Smooth muscle cell (in vitro differentiated cells): ENCODE measurements at regions not wholly inside any gene's neighbourhood (a gene's known extent, or its start where the extent isn't known, plus 50 kb on each side); places are given as distances from the start of the nearest gene placed in this dataset.

Experiments used
- DNase-seq: peaks from one replicate; lab custom pipeline; 2025; ENCODE audit not compliant: unreplicated experiment; lab: John Stamatoyannopoulos, UW
- H2AFZ ChIP-seq: fragments of 200-600 bp; sonication (generic); 2 replicates; pipeline ENCODE4 v1.6.0; 2016; ENCODE audit warnings: antibody characterized with exemption, low read depth, mild to moderate bottlenecking
- H3F3A ChIP-seq: fragments of 200-600 bp; sonication (generic); 2 replicates; pipeline ENCODE4 v1.6.0; 2017; ENCODE audit warnings: antibody characterized with exemption, low read depth
- H3K27ac ChIP-seq: fragments of 200-600 bp; sonication (generic); 2 replicates; pipeline ENCODE4 v1.5.1; 2016; ENCODE audit warnings: low read depth, mild to moderate bottlenecking
- H3K27me3 ChIP-seq: fragments of 200-600 bp; sonication (generic); 2 replicates; pipeline ENCODE4 v1.6.1; 2016; ENCODE audit warnings: low read depth, mild to moderate bottlenecking
- H3K36me3 ChIP-seq: fragments of 200-600 bp; sonication (generic); 2 replicates; pipeline ENCODE4 v1.5.1; 2016; ENCODE audit warnings: low read depth
- H3K4me1 ChIP-seq: fragments of 200-600 bp; sonication (generic); 2 replicates; pipeline ENCODE4 v1.5.1; 2016; ENCODE audit warnings: low read depth
- H3K4me2 ChIP-seq: fragments of 200-600 bp; sonication (generic); 2 replicates; pipeline ENCODE4 v1.6.0; 2016; ENCODE audit warnings: mild to moderate bottlenecking
- H3K4me3 ChIP-seq: fragments of 200-600 bp; sonication (generic); 2 replicates; pipeline ENCODE4 v1.5.1; 2016; ENCODE audit warnings: mild to moderate bottlenecking
- H3K79me2 ChIP-seq: fragments of 200-600 bp; sonication (generic); 2 replicates; pipeline ENCODE4 v1.6.0; 2016; ENCODE audit warnings: low read depth, mild to moderate bottlenecking
- H3K9ac ChIP-seq: fragments of 200-600 bp; sonication (generic); 2 replicates; pipeline ENCODE4 v1.6.0; 2016; ENCODE audit warnings: low read depth
- H3K9me3 ChIP-seq: fragments of 200-600 bp; sonication (generic); replicated peaks from 2 replicates; pipeline ENCODE4 v1.5.1; 2016; ENCODE audit warnings: low read depth
- H4K20me1 ChIP-seq: fragments of 200-600 bp; sonication (generic); 2 replicates; pipeline ENCODE4 v1.6.0; 2016; ENCODE audit warnings: low read depth
- WGBS: methylation state at CpG from one replicate; pipeline ENCODE4 v1.1.7; 2016; ENCODE audit warnings: low lambda C conversion rate; 5-methylcytosine and 5-hydroxymethylcytosine counted together
- TF ChIP-seq, protein P1 (sequence below): fragments of 200-600 bp; sonication (generic); IDR thresholded peaks from 2 replicates; pipeline ENCODE4 v1.5.1; 2017; ENCODE audit warnings: borderline replicate concordance, mild to moderate bottlenecking, antibody characterized with exemption; ENCODE audit not compliant: insufficient read depth, poor library complexity, severe bottlenecking

DNA sequence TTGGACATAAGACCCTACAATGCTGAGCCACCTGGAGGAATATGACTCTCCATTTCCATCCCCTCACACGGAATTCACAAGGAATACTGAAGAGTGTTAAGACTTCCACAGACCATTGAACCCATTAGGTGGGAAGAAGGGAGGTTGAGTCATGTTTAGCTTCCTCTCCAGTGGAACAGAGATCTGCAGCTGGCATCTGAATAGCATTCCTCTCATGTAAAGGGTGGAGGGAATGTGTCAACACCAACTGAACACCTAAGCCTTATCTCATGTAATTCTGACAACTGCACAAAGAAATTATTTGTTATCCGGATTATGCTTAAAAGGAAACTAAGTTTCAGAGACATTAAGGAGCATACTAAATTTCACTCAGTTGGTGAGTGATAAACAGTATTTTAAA, 705.9 kb downstream of the MAFB start:
- WGBS, result 85% methylated on average over 2 of the region's 2 CpGs
- DNase-seq, result no peak
- Histone ChIP-seq H3K36me3 (no peaks in the 10 kb centered on the region), H3K79me2 (no peaks in the 10 kb centered on the region), H3K27me3 (no peaks in the 10 kb centered on the region), H3K27ac (no peak overlapping the region), H3F3A (peaks cover 18% of the 10 kb centered on the region), H3K4me3 (no peak overlapping the region), H4K20me1 (no peaks in the 10 kb centered on the region), H3K9ac (no peak overlapping the region), H3K4me1 (peaks cover 26% of the 10 kb centered on the region), H3K4me2 (no peak overlapping the region), H2AFZ (no peak overlapping the region), H3K9me3 (no peaks in the 10 kb centered on the region)
- TF ChIP-seq, protein P1, sequence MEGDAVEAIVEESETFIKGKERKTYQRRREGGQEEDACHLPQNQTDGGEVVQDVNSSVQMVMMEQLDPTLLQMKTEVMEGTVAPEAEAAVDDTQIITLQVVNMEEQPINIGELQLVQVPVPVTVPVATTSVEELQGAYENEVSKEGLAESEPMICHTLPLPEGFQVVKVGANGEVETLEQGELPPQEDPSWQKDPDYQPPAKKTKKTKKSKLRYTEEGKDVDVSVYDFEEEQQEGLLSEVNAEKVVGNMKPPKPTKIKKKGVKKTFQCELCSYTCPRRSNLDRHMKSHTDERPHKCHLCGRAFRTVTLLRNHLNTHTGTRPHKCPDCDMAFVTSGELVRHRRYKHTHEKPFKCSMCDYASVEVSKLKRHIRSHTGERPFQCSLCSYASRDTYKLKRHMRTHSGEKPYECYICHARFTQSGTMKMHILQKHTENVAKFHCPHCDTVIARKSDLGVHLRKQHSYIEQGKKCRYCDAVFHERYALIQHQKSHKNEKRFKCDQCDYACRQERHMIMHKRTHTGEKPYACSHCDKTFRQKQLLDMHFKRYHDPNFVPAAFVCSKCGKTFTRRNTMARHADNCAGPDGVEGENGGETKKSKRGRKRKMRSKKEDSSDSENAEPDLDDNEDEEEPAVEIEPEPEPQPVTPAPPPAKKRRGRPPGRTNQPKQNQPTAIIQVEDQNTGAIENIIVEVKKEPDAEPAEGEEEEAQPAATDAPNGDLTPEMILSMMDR, result no peak

DNA sequence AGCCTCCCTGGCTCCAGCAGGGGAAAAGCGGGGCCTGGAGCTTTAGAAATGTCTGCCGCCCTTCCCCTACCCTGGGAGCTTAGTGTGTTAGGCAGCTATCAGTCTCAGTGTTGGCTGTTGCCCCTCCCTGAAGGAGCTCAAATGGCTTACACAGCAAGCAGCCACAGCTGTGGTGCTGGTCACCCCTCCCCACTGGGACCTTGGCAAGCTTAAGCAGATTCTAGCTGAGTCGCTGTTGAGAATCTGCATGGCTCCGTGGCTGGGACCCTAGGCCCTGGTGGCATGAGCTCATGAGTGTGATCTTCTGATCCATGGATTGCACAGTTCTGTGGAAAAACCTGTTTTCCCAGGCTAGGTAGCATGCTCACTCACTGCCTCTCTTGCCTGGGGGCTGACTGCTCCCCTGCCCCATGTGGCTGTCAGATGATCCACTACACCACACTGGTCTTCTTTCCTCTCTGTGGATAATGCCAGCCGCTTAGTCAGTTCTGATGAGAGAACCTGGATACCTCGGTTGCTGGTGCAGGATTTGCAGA, 714.0 kb downstream of the MAFB start:
- WGBS, result 68% methylated on average over 6 of the region's 6 CpGs

DNA sequence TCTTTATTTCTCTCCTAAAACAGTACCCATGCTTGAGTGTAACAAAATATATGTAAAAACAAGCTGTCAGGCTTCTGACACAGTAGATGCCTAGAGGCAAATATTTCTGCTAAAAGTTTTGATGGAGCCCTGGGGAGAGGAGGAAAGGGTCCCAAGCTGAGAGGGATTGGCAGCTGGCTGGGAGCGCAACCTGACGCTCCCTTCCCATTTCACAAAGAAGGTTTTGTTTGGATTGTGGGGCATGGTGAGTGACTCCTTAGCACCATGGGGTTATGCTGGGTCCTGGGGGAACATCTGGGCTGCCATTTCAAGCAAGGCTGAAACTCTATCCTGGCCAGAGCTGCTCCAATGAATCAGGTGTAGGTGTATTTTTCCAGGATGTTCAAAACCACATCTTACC, 720.5 kb downstream of the MAFB start:
- Histone ChIP-seq H3K4me2 (no peak overlapping the region), H3K27ac (no peak overlapping the region), H3K9me3 (no peaks in the 10 kb centered on the region), H3K36me3 (no peaks in the 10 kb centered on the region), H3K4me3 (no peak overlapping the region), H3K4me1 (no peaks in the 10 kb centered on the region), H4K20me1 (no peaks in the 10 kb centered on the region), H3K9ac (no peak overlapping the region), H3F3A (no peaks in the 10 kb centered on the region), H3K79me2 (no peaks in the 10 kb centered on the region), H3K27me3 (no peaks in the 10 kb centered on the region), H2AFZ (no peak overlapping the region)
- TF ChIP-seq, protein P1, result no peak
- 100% methylated on average over 2 of the region's 2 CpGs for WGBS
- no peak for DNase-seq

More for the DNA sequence above, 714.0 kb downstream of the MAFB start:
- Histone ChIP-seq H3K9ac (no peak overlapping the region), H3K27me3 (no peaks in the 10 kb centered on the region), H3K4me1 (no peaks in the 10 kb centered on the region), H3K79me2 (no peaks in the 10 kb centered on the region), H2AFZ (no peak overlapping the region), H3K4me3 (no peak overlapping the region), H3F3A (no peaks in the 10 kb centered on the region), H4K20me1 (no peaks in the 10 kb centered on the region), H3K9me3 (no peaks in the 10 kb centered on the region), H3K36me3 (no peaks in the 10 kb centered on the region), H3K27ac (no peak overlapping the region), H3K4me2 (no peak overlapping the region)
- DNase-seq, result no peak
- TF ChIP-seq, protein P1, result no peak

DNA sequence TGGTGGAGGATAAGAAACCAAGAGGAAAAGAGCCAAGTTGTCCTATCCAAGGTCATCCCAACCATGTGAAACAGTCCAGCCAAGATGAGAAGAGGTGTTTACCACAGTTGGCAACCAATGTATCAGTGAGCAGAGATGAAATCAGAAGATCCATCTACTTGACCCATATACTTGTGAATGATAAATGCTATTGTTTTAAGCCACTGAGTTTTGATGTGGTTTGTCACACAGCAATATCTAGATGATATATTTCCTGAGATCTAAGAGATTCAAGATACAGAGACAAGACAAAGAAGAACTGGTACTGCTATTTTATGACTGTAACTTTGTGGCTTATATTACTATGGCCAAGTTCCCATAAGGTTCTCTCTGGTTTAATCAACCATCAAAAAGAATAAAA, 721.2 kb downstream of the MAFB start:
- H4K20me1 ChIP-seq, result no peaks in the 10 kb centered on the region
- H3K36me3 ChIP-seq, result no peaks in the 10 kb centered on the region
- no peak overlapping the region for H3K27ac ChIP-seq
- H3K79me2 ChIP-seq, result no peaks in the 10 kb centered on the region
- no peaks in the 10 kb centered on the region for H3K9me3 ChIP-seq
- DNase-seq, result no peak
- H3K27me3 ChIP-seq, result no peaks in the 10 kb centered on the region
- no peaks in the 10 kb centered on the region for H3F3A ChIP-seq
- H2AFZ ChIP-seq, result no peak overlapping the region
- no peak overlapping the region for H3K4me3 ChIP-seq
- H3K9ac ChIP-seq, result no peak overlapping the region
- no peaks in the 10 kb centered on the region for H3K4me1 ChIP-seq
- TF ChIP-seq, protein P1, result no peak
- no peak overlapping the region for H3K4me2 ChIP-seq
